ENCODE measurements at regions not wholly inside any gene's neighbourhood (a gene's known extent, or its start where the extent isn't known, plus 50 kb on each side); places are given as distances from the start of the nearest gene placed in this dataset.

DNA sequence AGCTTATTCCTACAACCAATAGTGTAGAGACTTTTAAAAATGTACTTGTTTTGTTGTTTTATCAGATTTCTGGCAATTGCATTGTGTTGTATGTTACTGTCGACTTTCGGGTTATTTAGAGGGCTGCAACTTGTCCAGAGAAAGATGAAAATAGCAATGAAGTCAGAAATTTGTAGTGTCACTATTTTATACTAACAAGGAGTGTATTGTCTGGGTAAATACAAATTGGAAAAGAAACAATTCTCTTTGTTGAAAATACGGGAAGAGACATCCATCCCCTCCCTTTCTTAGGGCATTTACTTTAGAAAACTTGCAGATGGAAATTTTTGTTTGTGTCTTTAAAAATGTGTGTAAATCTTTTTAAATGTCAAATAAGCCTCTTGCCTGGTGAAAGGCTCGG is 792.0 kb downstream of the PCDH18 start:
- TF ChIP-seq, protein P1, sequence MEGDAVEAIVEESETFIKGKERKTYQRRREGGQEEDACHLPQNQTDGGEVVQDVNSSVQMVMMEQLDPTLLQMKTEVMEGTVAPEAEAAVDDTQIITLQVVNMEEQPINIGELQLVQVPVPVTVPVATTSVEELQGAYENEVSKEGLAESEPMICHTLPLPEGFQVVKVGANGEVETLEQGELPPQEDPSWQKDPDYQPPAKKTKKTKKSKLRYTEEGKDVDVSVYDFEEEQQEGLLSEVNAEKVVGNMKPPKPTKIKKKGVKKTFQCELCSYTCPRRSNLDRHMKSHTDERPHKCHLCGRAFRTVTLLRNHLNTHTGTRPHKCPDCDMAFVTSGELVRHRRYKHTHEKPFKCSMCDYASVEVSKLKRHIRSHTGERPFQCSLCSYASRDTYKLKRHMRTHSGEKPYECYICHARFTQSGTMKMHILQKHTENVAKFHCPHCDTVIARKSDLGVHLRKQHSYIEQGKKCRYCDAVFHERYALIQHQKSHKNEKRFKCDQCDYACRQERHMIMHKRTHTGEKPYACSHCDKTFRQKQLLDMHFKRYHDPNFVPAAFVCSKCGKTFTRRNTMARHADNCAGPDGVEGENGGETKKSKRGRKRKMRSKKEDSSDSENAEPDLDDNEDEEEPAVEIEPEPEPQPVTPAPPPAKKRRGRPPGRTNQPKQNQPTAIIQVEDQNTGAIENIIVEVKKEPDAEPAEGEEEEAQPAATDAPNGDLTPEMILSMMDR (IDR thresholded peaks at IDR 0.05): no peak
- TF ChIP-seq POLR2AphosphoS5 (IDR thresholded peaks at IDR 0.05) (no peak), POLR2A (IDR thresholded peaks at IDR 0.05) (no peak)
- 74 to 85% methylated on average over 4 of the region's 4 CpGs for WGBS, 2 donors

DNA sequence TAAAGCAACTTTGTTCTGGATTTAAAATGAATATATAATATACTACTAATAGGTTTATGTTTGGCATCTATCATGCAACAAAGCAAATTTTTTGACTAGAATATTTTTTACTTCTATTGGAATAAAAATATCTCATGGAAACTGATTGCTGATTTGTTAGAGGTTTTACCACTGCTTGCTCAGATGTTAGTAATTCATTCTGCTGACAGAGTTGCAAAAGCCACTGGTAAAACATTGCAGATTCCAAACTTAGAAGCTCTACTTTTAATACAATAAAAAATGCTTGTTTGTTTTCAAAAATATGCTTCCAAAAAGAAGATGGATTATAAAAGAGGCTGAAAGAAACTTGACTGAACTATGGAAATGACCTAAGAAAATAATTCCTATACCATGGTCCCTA is 795.2 kb downstream of the PCDH18 start:
- Histone ChIP-seq H3K9me3 (no peaks in the 10 kb centered on the region), H3K4me1 (no peaks in the 10 kb centered on the region), H3K36me3 (no peaks in the 10 kb centered on the region), H3K27me3 (no peaks in the 10 kb centered on the region), H3K27ac (no peak overlapping the region), H3K4me3 (no peak overlapping the region)
- TF ChIP-seq POLR2AphosphoS5 (IDR thresholded peaks at IDR 0.05): no peak
- TF ChIP-seq, protein P1 (IDR thresholded peaks at IDR 0.05): no peak
- TF ChIP-seq POLR2A (IDR thresholded peaks at IDR 0.05): no peak
- TF ChIP-seq EP300 (IDR thresholded peaks at IDR 0.05): no peak
- no peak for ATAC-seq (ENCODE audit: low FRiP score in 2 of 2)
- DNase-seq: no peak

More for the DNA sequence above, 792.0 kb downstream of the PCDH18 start:
- Histone ChIP-seq H3K36me3 (no peaks in the 10 kb centered on the region), H3K9me3 (no peaks in the 10 kb centered on the region), H3K27ac (no peak overlapping the region), H3K4me1 (no peaks in the 10 kb centered on the region), H3K4me3 (no peak overlapping the region), H3K27me3 (no peaks in the 10 kb centered on the region)
- DNase-seq (no peak), ATAC-seq (ENCODE audit: low FRiP score in 2 of 2) (no peak)

DNA sequence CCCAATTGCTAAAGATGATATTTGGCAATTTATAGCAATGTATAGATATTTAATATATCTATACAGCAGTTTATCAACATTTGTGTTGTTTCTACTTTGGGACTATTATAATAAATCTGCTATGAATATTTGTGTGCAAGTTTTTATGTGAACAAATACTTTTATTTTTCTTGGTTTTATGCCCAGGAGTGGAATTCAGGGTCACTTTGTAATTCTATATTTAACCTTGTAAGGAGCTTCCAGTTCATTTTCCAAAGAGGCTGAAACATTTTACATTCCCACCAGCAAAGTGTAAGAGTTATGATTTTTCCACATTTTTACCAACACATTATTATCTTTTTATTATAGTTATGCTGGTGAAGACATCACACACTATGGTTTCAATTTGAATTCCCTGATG is 801.3 kb downstream of the PCDH18 start:
- no peak overlapping the region for H3K4me3 ChIP-seq
- no peak for ATAC-seq (ENCODE audit: low FRiP score in 2 of 2)

DNA sequence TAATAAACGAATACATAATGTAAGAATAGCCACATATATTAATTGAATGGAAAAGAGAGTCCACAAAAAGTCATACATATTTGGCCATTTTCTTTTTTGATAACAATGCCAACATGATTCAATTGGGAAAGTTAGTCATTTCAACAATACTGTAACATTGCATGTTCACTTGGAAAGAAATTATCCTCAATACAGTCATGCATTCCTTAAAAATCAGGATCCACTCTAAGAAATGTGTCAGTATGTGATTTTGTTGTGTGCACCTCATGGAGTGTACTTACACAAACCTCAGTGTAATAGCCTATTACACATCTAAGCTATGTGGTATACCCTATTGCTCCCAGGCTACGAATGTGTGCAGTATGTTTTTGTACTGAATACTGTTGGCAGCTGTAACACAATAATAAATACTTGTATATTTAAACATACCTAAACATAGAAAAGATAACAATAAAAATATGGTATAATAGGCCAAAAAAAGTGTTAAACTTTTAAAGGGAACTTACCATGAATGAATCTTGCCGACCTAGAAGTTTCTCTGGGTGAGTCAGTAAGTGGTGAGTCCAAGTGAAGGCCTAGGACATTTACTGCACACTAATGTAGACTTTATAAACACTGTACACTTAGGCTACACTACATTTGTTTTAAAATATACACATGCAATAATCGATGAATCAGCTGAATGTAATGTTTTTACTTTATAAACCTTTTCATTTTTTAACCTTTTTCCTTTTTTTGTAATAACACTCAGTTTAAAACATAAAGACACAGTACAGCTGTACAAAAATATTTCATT is 806.8 kb downstream of the PCDH18 start:
- Histone ChIP-seq H3K4me3 (no peak overlapping the region), H3K4me1 (no peaks in the 10 kb centered on the region), H3K9me3 (no peaks in the 10 kb centered on the region), H3K36me3 (no peaks in the 10 kb centered on the region), H3K27me3 (no peaks in the 10 kb centered on the region), H3K27ac (no peak overlapping the region)
- WGBS, 2 donors: 81 to 85% methylated on average over 4 of the region's 4 CpGs
- ATAC-seq (ENCODE audit: low FRiP score in 2 of 2): no peak
- TF ChIP-seq EP300 (IDR thresholded peaks at IDR 0.05) (no peak), POLR2A (IDR thresholded peaks at IDR 0.05) (no peak), POLR2AphosphoS5 (IDR thresholded peaks at IDR 0.05) (no peak)
- TF ChIP-seq, protein P1 (IDR thresholded peaks at IDR 0.05): no peak
- DNase-seq: no peak

More for the DNA sequence above, 801.3 kb downstream of the PCDH18 start:
- no peak for DNase-seq
- no peak for TF ChIP-seq POLR2AphosphoS5 (IDR thresholded peaks at IDR 0.05)
- TF ChIP-seq, protein P1 (IDR thresholded peaks at IDR 0.05): no peak
- TF ChIP-seq POLR2A (IDR thresholded peaks at IDR 0.05): no peak
- no peak for TF ChIP-seq EP300 (IDR thresholded peaks at IDR 0.05)
- Histone ChIP-seq H3K27ac (no peak overlapping the region), H3K9me3 (no peaks in the 10 kb centered on the region), H3K27me3 (no peaks in the 10 kb centered on the region), H3K4me1 (no peaks in the 10 kb centered on the region), H3K36me3 (no peaks in the 10 kb centered on the region)

DNA sequence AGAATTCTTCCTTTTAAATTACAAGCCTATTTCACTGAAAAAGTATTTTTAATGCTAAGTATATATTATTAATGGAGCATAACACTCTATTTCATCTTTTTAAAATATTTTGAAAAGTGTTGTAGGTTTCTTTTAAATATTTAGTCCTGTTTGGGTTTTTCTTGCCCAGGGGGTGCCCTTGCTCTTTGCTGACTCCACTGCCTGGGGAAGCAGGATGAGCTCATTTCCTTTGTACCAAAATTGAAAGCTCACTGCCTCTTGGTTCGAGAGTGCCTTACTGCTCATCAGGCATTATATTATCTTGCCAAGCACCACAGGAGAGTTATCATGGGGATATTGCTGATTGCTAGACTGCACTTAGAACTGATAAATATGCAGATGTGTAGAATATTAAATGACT is 819.2 kb downstream of the PCDH18 start:
- H3K4me1 ChIP-seq: no peaks in the 10 kb centered on the region
- no peaks in the 10 kb centered on the region for H3K27me3 ChIP-seq
- TF ChIP-seq EP300 (IDR thresholded peaks at IDR 0.05): no peak
- TF ChIP-seq POLR2AphosphoS5 (IDR thresholded peaks at IDR 0.05): no peak
- TF ChIP-seq, protein P1 (IDR thresholded peaks at IDR 0.05): no peak
- TF ChIP-seq POLR2A (IDR thresholded peaks at IDR 0.05): no peak
- no peak overlapping the region for H3K4me3 ChIP-seq
- H3K9me3 ChIP-seq: no peaks in the 10 kb centered on the region
- H3K27ac ChIP-seq: no peak overlapping the region
- no peak for DNase-seq
- H3K36me3 ChIP-seq: no peaks in the 10 kb centered on the region
- WGBS, 2 donors: 8 to 21% methylated on average over 1 of the region's 1 CpG
- ATAC-seq (ENCODE audit: low FRiP score in 2 of 2): peak in 1 of 2 donors; percentile 40
